ENCODE measurements at regions not wholly inside any gene's neighbourhood (a gene's known extent, or its start where the extent isn't known, plus 50 kb on each side); places are given as distances from the start of the nearest gene placed in this dataset.

DNA sequence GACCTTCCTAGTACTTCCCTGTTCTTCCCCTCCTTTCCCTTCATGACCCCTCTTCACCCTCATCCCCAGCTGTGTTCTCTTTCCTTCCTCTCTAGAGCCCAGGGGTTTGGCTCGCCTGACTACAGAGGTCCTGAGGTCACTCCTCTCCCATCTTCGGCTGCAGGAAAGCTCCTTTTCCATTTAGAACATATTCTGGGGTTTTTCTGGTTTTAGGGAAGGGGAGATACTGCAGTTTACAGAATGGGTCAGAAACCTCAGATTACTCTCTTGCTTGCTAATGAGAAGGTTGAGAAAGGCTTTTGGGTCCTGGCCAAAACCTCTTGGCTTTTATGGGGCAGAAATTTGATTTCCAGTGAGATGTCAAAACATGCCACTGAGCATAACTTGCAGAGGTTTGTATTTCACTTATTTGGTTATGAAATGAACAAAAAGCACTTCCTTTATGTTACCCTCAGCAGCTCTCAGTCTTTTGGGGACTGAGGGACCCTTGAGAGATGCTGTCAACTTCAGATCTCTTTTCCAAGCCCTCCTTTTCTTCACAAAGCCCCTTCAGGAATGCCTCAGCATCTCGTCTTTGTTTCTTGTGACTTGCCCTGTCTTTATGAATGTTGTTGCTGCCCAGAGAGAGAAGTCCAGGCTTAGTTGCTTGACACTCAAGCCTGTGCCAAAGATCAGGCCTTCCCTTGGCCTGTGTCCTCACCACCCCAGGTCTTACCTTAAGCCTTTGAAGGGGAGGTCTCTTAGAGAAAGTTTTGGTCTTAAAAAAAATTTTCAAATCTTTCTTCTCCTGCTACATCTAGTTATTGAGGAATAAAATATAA lies 121.7 kb upstream of the TPM1 start:
- Histone ChIP-seq H3K27ac (no peak overlapping the region), H3K9me3 (ENCODE audit: severe bottlenecking) (no peaks in the 10 kb centered on the region), H3K36me3 (no peaks in the 10 kb centered on the region), H3K4me3 (ENCODE audit: low read depth, low read length) (no peak overlapping the region), H3K27me3 (ENCODE audit: insufficient read depth, low read depth, severe bottlenecking) (no peaks in the 10 kb centered on the region)
- TF ChIP-seq CTCF (IDR thresholded peaks at IDR 0.05; ENCODE audit: low read depth, low read length), result no peak
- no peak for DNase-seq

- no peak overlapping the region for H3K4me3 ChIP-seq (ENCODE audit: low read depth, low read length)
- DNase-seq, result no peak
- no peaks in the 10 kb centered on the region for H3K36me3 ChIP-seq
- TF ChIP-seq CTCF (IDR thresholded peaks at IDR 0.05; ENCODE audit: low read depth, low read length), result no peak
- no peak overlapping the region for H3K27ac ChIP-seq
- H3K27me3 ChIP-seq (ENCODE audit: insufficient read depth, low read depth, severe bottlenecking), result no peaks in the 10 kb centered on the region
- H3K9me3 ChIP-seq (ENCODE audit: severe bottlenecking), result no peaks in the 10 kb centered on the region
Observed at GRCh38 chr15:62922514-62922913, 120.0 kb upstream of the TPM1 start.

- Histone ChIP-seq H3K4me3 (ENCODE audit: low read depth, low read length) (no peak overlapping the region), H3K9me3 (ENCODE audit: severe bottlenecking) (no peaks in the 10 kb centered on the region), H3K27me3 (ENCODE audit: insufficient read depth, low read depth, severe bottlenecking) (no peaks in the 10 kb centered on the region), H3K27ac (no peak overlapping the region), H3K36me3 (no peaks in the 10 kb centered on the region)
- TF ChIP-seq CTCF (IDR thresholded peaks at IDR 0.05; ENCODE audit: low read depth, low read length), result no peak
- DNase-seq, result no peak
Observed at GRCh38 chr15:62925875-62926274, 116.7 kb upstream of the TPM1 start.

DNA sequence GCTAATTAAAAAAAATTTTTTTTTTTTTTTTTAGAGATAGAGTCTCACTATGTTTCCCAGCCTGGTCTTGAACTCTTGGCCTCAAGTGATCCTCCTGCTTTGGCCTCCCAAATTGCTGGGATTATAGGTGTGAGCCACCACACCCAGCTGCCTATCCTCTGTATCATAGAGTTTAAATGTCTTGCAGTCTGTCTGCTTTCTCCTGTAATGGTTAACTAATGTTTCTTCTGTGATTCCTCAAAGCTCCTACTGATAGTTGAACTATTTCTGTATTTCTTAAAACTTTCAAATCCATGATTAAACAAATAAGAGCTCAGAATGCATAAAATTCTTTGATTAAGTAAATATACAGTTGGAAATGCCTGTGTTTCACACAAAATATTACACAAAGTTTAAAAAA lies 115.4 kb upstream of the TPM1 start:
- Histone ChIP-seq H3K9me3 (ENCODE audit: severe bottlenecking) (no peaks in the 10 kb centered on the region), H3K27ac (no peak overlapping the region), H3K36me3 (no peaks in the 10 kb centered on the region), H3K27me3 (ENCODE audit: insufficient read depth, low read depth, severe bottlenecking) (no peaks in the 10 kb centered on the region), H3K4me3 (ENCODE audit: low read depth, low read length) (no peak overlapping the region)
- no peak for DNase-seq
- TF ChIP-seq CTCF (IDR thresholded peaks at IDR 0.05; ENCODE audit: low read depth, low read length), result no peak

DNA sequence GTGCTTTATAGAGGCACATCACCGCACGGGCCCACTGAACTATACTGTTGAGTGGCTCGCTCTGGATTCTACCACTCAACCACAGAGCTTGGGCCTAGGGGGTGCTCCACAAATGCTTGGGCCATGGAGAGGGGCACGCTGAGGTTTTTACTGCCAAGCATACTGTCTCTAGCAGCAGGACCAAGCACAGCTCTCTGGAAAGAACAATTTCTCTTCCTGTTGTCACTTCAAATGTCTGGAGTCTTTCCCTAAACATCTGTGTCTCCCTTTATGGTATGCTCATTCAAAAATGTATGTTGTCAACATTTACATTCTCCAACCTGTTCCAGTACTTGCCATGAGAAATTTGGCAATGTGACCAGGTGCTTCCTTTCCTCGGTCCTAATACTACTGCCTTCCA lies 114.7 kb upstream of the TPM1 start:
- no peak for DNase-seq
- no peak overlapping the region for H3K27ac ChIP-seq
- H3K27me3 ChIP-seq (ENCODE audit: insufficient read depth, low read depth, severe bottlenecking), result no peaks in the 10 kb centered on the region

More for the DNA sequence above, 114.7 kb upstream of the TPM1 start:
- H3K36me3 ChIP-seq, result no peaks in the 10 kb centered on the region
- no peak overlapping the region for H3K4me3 ChIP-seq (ENCODE audit: low read depth, low read length)
- H3K9me3 ChIP-seq (ENCODE audit: severe bottlenecking), result no peaks in the 10 kb centered on the region
- TF ChIP-seq CTCF (IDR thresholded peaks at IDR 0.05; ENCODE audit: low read depth, low read length), result no peak

Measured in WERI-Rb-1 (cell line).